IMR-90 (cell line): ENCODE measurements at regions not wholly inside any gene's neighbourhood (a gene's known extent, or its start where the extent isn't known, plus 50 kb on each side); places are given as distances from the start of the nearest gene placed in this dataset.

Source experiments
- ATAC-seq: fragments of 200-7000 bp; cut with Tn5 transposase; 2 replicates; pipeline ENCODE4 v1.9.1; 2020; ENCODE audit warnings: low read depth, mild to moderate bottlenecking, moderate library complexity
- BruUV-seq: library from RNA; stranded (reverse); fragments of 400-500 nt; replicated peaks from 2 replicates; lab custom pipeline; 2021; lab: Mats Ljungman, UMichigan
- CTCF ChIA-PET: fragments of 300-600 bp; formaldehyde crosslinking; extraction: SDS; loops from one replicate; lab custom pipeline; 2021; ENCODE audit warnings: antibody characterized with exemption; lab: Yijun Ruan, JAX
- POLR2A ChIA-PET: fragments of 300-600 bp; sonication (Branson Sonifier 250); formaldehyde crosslinking; loops from one replicate; lab custom pipeline; 2022; ENCODE audit warnings: antibody characterized with exemption; ENCODE audit not compliant: unreplicated experiment; lab: Charles Lee
- DNase-seq: peaks from one replicate; pipeline ENCODE4 v3.0.0; 2013
- H2AFZ ChIP-seq: replicated peaks from 2 replicates; pipeline ENCODE3; 2013; ENCODE audit warnings: low read length, mild to moderate bottlenecking; ENCODE audit not compliant: poor library complexity
- H2AK5ac ChIP-seq: 2 replicates; pipeline ENCODE4 v1.6.1; 2013; ENCODE audit warnings: low read depth, low read length, inconsistent platforms
- H2AK9ac ChIP-seq: replicated peaks from 2 replicates; pipeline ENCODE3; 2013; ENCODE audit warnings: mild to moderate bottlenecking, low read depth, low read length, moderate library complexity; ENCODE audit not compliant: poor library complexity
- H2BK120ac ChIP-seq: 2 replicates; pipeline ENCODE4 v1.6.1; 2013; ENCODE audit warnings: low read depth, low read length, inconsistent platforms
- H2BK15ac ChIP-seq: 3 replicates; pipeline ENCODE4 v1.6.1; 2013; ENCODE audit warnings: low read depth, low read length, inconsistent platforms
- H2BK20ac ChIP-seq: 2 replicates; pipeline ENCODE4 v1.6.1; 2013; ENCODE audit warnings: low read depth, mild to moderate bottlenecking, inconsistent platforms, low read length, moderate library complexity
- H2BK5ac ChIP-seq: 2 replicates; pipeline ENCODE4 v1.6.1; 2013; ENCODE audit warnings: mild to moderate bottlenecking, low read depth, low read length, inconsistent platforms; ENCODE audit not compliant: poor library complexity, severe bottlenecking
- H3K14ac ChIP-seq: replicated peaks from 2 replicates; pipeline ENCODE4 v1.6.1; 2013; ENCODE audit warnings: low read depth, low read length, inconsistent platforms
- H3K18ac ChIP-seq: 2 replicates; pipeline ENCODE4 v1.6.1; 2013; ENCODE audit warnings: low read depth, low read length, control low read depth
- H3K23ac ChIP-seq: 2 replicates; pipeline ENCODE4 v1.6.1; 2013; ENCODE audit warnings: low read depth, low read length, inconsistent platforms
- H3K27ac ChIP-seq: 2 replicates; pipeline ENCODE4 v1.5.1; 2013; ENCODE audit warnings: mild to moderate bottlenecking, control low read depth, low read length; ENCODE audit not compliant: insufficient read depth
- H3K27me3 ChIP-seq: 2 replicates; pipeline ENCODE4 v1.6.1; 2013; ENCODE audit warnings: low read length; ENCODE audit not compliant: control insufficient read depth, insufficient read depth
- H3K36me3 ChIP-seq: 2 replicates; pipeline ENCODE4 v1.6.1; 2013; ENCODE audit warnings: low read length, mixed read lengths; ENCODE audit not compliant: control insufficient read depth, insufficient read depth
- H3K4ac ChIP-seq: 2 replicates; pipeline ENCODE4 v1.6.1; 2013; ENCODE audit warnings: low read depth, low read length, inconsistent platforms
- H3K4me1 ChIP-seq: 2 replicates; pipeline ENCODE4 v1.6.1; 2013; ENCODE audit warnings: low read length, mixed read lengths; ENCODE audit not compliant: control insufficient read depth, insufficient read depth
- H3K4me2 ChIP-seq: 2 replicates; pipeline ENCODE4 v1.6.1; 2013; ENCODE audit warnings: low read depth, mild to moderate bottlenecking, control low read depth, low read length, moderate library complexity
- H3K4me3 ChIP-seq: 2 replicates; pipeline ENCODE4 v1.5.1; 2013; ENCODE audit warnings: low read depth, mild to moderate bottlenecking, control low read depth, low read length, moderate library complexity; ENCODE audit not compliant: insufficient read depth
- H3K56ac ChIP-seq: 2 replicates; pipeline ENCODE4 v1.6.1; 2013; ENCODE audit warnings: low read length, inconsistent platforms; ENCODE audit not compliant: insufficient read depth; ENCODE audit errors: extremely low read depth
- H3K79me1 ChIP-seq, 2 experiments: 2 replicates each; pipeline ENCODE4 v1.6.1; 2013; ENCODE audit warnings: low read length in 2 of 2, inconsistent platforms in 1 of 2, low read depth in 1 of 2
- H3K9ac ChIP-seq: 2 replicates; pipeline ENCODE4 v1.6.1; 2013; ENCODE audit warnings: low read depth, low read length, control low read depth
- H3K9me1 ChIP-seq: 2 replicates; pipeline ENCODE4 v1.6.1; 2013; ENCODE audit warnings: low read length, inconsistent platforms; ENCODE audit not compliant: insufficient read depth
- H3K9me3 ChIP-seq: 2 replicates; pipeline ENCODE4 v1.6.1; 2013; ENCODE audit warnings: low read length; ENCODE audit not compliant: control insufficient read depth, insufficient read depth
- H4K20me1 ChIP-seq: 2 replicates; pipeline ENCODE4 v1.6.1; 2013; ENCODE audit warnings: low read length, inconsistent platforms; ENCODE audit not compliant: insufficient read depth
- H4K5ac ChIP-seq: 2 replicates; pipeline ENCODE4 v1.6.1; 2013; ENCODE audit warnings: mild to moderate bottlenecking, low read depth, low read length, control low read depth
- H4K8ac ChIP-seq, 2 experiments: 2 replicates each; pipeline ENCODE4 v1.6.1; 2013; ENCODE audit warnings: low read depth in 2 of 2, low read length in 2 of 2, control low read depth in 1 of 2, inconsistent platforms in 1 of 2
- H4K91ac ChIP-seq: 2 replicates; pipeline ENCODE4 v1.6.1; 2013; ENCODE audit warnings: low read depth, low read length, inconsistent platforms; ENCODE audit not compliant: insufficient read depth
- BHLHE40 ChIP-seq: fragments of 150-350 bp; IDR thresholded peaks from 2 replicates; pipeline ENCODE4 v1.6.1; 2016; ENCODE audit warnings: mild to moderate bottlenecking, low read depth, low read length
- CEBPB ChIP-seq: IDR thresholded peaks from 2 replicates; pipeline ENCODE4 v1.6.1; 2012; ENCODE audit warnings: low read depth, low read length, improper control_type of control experiment
- CHD1 ChIP-seq: IDR thresholded peaks from 2 replicates; pipeline ENCODE4 v1.6.1; 2012; ENCODE audit warnings: low read depth, low read length, improper control_type of control experiment
- ELK1 ChIP-seq: fragments of 150-350 bp; IDR thresholded peaks from 2 replicates; pipeline ENCODE4 v1.6.1; 2016; ENCODE audit warnings: low read depth, mild to moderate bottlenecking, low read length, moderate library complexity, borderline replicate concordance
- FOS ChIP-seq: fragments of 150-350 bp; IDR thresholded peaks from 2 replicates; pipeline ENCODE4 v1.6.1; 2016; ENCODE audit warnings: low read depth, low read length
- MAFK ChIP-seq: IDR thresholded peaks from 2 replicates; pipeline ENCODE4 v1.6.1; 2012; ENCODE audit warnings: low read depth, low read length, improper control_type of control experiment
- MAZ ChIP-seq: IDR thresholded peaks from 2 replicates; pipeline ENCODE4 v1.6.1; 2012; ENCODE audit warnings: low read depth, mild to moderate bottlenecking, low read length, improper control_type of control experiment, moderate library complexity, borderline replicate concordance
- MXI1 ChIP-seq: IDR thresholded peaks from 2 replicates; pipeline ENCODE4 v1.6.1; 2012; ENCODE audit warnings: low read depth, mild to moderate bottlenecking, low read length, moderate library complexity, borderline replicate concordance
- NFE2L2 ChIP-seq: fragments of 150-350 bp; IDR thresholded peaks from 2 replicates; pipeline ENCODE4 v1.6.1; 2016; ENCODE audit warnings: low read depth, mild to moderate bottlenecking, low read length
- POLR2A ChIP-seq: IDR thresholded peaks from 2 replicates; pipeline ENCODE4 v1.6.1; 2012; ENCODE audit warnings: mild to moderate bottlenecking, low read depth, low read length
- RAD21 ChIP-seq: IDR thresholded peaks from 2 replicates; pipeline ENCODE4 v1.6.1; 2012; ENCODE audit warnings: low read length, improper control_type of control experiment
- RCOR1 ChIP-seq: IDR thresholded peaks from 2 replicates; pipeline ENCODE4 v1.6.1; 2012; ENCODE audit warnings: mild to moderate bottlenecking, low read length, improper control_type of control experiment; ENCODE audit not compliant: insufficient replicate concordance
- RFX5 ChIP-seq: IDR thresholded peaks from 2 replicates; pipeline ENCODE4 v1.8.0; 2012; ENCODE audit warnings: low read depth, mild to moderate bottlenecking, low read length, moderate library complexity
- SMC3 ChIP-seq: fragments of 150-350 bp; IDR thresholded peaks from 2 replicates; pipeline ENCODE4 v1.6.1; 2016; ENCODE audit warnings: low read depth, mild to moderate bottlenecking, antibody characterized with exemption, low read length, moderate library complexity
- WGBS, 2 experiments: methylation state at CpG; one replicate each; pipeline versions ENCODE4 v1.1.5 to v1.1.7; 2013; ENCODE audit warnings: missing lambda C conversion rate in 2 of 2; ENCODE audit not compliant: insufficient read length in 1 of 2; ENCODE audit errors: extremely low coverage in 2 of 2; 5-methylcytosine and 5-hydroxymethylcytosine counted together
- dilution Hi-C: fragments of 300-500 bp; cut with HindIII; formaldehyde crosslinking; loops from one replicate; pipeline ENCODE4 v1.14.3; 2018; ENCODE audit warnings: low sequenced_read_pairs; ENCODE audit not compliant: unreplicated experiment
- in situ Hi-C: fragments of 300-500 bp; cut with MboI; formaldehyde crosslinking; loops from 3 replicates; pipeline ENCODE4 v1.14.3; 2019; ENCODE audit warnings: low sequenced_read_pairs, inconsistent platforms, mixed read lengths
- intact Hi-C: fragments of 100-400 bp; cut with micrococcal nuclease; formaldehyde crosslinking; loops from 2 replicates; pipeline ENCODE4 v1.10.0; 2022
- TF ChIP-seq, protein P1 (sequence below): fragments of 150-350 bp; IDR thresholded peaks from 2 replicates; pipeline ENCODE4 v1.6.1; 2017; ENCODE audit warnings: mild to moderate bottlenecking, antibody characterized with exemption, low read length, low read depth
- TF ChIP-seq, protein P2 (sequence below): conservative IDR thresholded peaks from 2 replicates; pipeline ENCODE4 v1.5.1; 2012; ENCODE audit warnings: mild to moderate bottlenecking, low read depth, low read length, improper control_type of control experiment

DNA sequence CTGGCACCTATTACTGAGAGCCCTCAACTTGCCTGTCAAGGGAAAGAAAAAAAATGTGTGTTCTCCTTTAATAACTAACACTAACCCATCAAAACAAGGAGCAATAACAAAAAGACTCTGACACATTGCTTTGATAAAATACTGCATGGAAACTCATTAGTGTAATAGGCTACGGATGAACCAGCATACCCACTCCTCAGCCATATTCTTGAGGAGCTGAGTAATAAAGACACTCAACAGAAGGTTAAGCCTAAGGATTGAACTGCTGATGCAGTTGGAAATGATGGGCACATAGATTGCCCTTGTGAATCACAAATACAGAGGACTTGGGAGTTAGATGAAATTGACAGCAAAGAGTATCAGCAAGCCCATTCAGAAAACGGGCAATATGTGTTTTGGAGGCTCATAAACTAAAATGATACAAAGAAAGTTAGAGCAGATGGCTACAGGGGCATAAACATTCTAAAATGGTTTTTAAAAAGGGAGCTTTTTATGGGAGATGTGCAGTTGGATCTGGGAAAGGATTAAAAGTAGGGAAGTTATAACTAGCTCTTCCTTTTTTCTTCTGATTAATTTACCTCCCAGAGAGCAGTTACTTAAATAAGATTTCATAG is 447.6 kb upstream of the IL12A start:
- H2AFZ ChIP-seq = no peak overlapping the region
- no peaks in the 10 kb centered on the region for H4K20me1 ChIP-seq
- ATAC-seq (no peak), DNase-seq (no peak)
- no peak overlapping the region for H2AK9ac ChIP-seq
- no peak overlapping the region for H4K5ac ChIP-seq
- H3K36me3 ChIP-seq = no peaks in the 10 kb centered on the region
- no peak overlapping the region for H3K23ac ChIP-seq
- no peak overlapping the region for H2AK5ac ChIP-seq
- H3K18ac ChIP-seq = no peak overlapping the region
- BruUV-seq = no TSS peak
- no peak overlapping the region for H3K27ac ChIP-seq
- H3K9me1 ChIP-seq = no peaks in the 10 kb centered on the region
- H3K9me3 ChIP-seq = no peaks in the 10 kb centered on the region
- dilution Hi-C loops = no loop called here
- H2BK20ac ChIP-seq = no peak overlapping the region
- no peak overlapping the region for H2BK15ac ChIP-seq
- ChIA-PET CTCF (no interaction called here), POLR2A (no interaction called here)
- no peak overlapping the region for H3K4me2 ChIP-seq
- no peak overlapping the region for H3K14ac ChIP-seq
- H2BK120ac ChIP-seq = no peak overlapping the region
- no peak overlapping the region for H3K4ac ChIP-seq
- no peak overlapping the region for H4K91ac ChIP-seq
- no peaks in the 10 kb centered on the region for H3K79me1 ChIP-seq
- no peak overlapping the region for H3K56ac ChIP-seq
- no peak overlapping the region for H3K9ac ChIP-seq
- WGBS, 2 experiments = 33% methylated on average over 1 of the region's 2 CpGs; no CpG with 5 or more reads in 1 of the 2 experiments
- H3K4me3 ChIP-seq = no peak overlapping the region
- in situ Hi-C loops = no loop called here
- no peak overlapping the region for H2BK5ac ChIP-seq
- no peak overlapping the region for H4K8ac ChIP-seq
- TF ChIP-seq CHD1 = no peak
- TF ChIP-seq RFX5 = no peak
- TF ChIP-seq POLR2A = no peak
- no peak for TF ChIP-seq SMC3
- TF ChIP-seq MAZ = no peak
- TF ChIP-seq BHLHE40 = no peak
- TF ChIP-seq, protein P1, sequence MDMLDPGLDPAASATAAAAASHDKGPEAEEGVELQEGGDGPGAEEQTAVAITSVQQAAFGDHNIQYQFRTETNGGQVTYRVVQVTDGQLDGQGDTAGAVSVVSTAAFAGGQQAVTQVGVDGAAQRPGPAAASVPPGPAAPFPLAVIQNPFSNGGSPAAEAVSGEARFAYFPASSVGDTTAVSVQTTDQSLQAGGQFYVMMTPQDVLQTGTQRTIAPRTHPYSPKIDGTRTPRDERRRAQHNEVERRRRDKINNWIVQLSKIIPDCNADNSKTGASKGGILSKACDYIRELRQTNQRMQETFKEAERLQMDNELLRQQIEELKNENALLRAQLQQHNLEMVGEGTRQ = no peak
- TF ChIP-seq RAD21 = no peak
- TF ChIP-seq CEBPB = no peak
- no peak for TF ChIP-seq NFE2L2
- TF ChIP-seq, protein P2, sequence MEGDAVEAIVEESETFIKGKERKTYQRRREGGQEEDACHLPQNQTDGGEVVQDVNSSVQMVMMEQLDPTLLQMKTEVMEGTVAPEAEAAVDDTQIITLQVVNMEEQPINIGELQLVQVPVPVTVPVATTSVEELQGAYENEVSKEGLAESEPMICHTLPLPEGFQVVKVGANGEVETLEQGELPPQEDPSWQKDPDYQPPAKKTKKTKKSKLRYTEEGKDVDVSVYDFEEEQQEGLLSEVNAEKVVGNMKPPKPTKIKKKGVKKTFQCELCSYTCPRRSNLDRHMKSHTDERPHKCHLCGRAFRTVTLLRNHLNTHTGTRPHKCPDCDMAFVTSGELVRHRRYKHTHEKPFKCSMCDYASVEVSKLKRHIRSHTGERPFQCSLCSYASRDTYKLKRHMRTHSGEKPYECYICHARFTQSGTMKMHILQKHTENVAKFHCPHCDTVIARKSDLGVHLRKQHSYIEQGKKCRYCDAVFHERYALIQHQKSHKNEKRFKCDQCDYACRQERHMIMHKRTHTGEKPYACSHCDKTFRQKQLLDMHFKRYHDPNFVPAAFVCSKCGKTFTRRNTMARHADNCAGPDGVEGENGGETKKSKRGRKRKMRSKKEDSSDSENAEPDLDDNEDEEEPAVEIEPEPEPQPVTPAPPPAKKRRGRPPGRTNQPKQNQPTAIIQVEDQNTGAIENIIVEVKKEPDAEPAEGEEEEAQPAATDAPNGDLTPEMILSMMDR = no peak
- TF ChIP-seq MXI1 = no peak
- no peak for TF ChIP-seq FOS
- TF ChIP-seq ELK1 = no peak
- no peak for TF ChIP-seq MAFK
- TF ChIP-seq RCOR1 = no peak
- peaks cover 4% of the 10 kb centered on the region; the same call in 1 of the 2 replicates for H3K27me3 ChIP-seq
- H3K4me1 ChIP-seq = no peaks in the 10 kb centered on the region
- intact Hi-C loops = no loop called here
